ENCODE measurements at regions not wholly inside any gene's neighbourhood (a gene's known extent, or its start where the extent isn't known, plus 50 kb on each side); places are given as distances from the start of the nearest gene placed in this dataset.
"Not testable (repeated sequence)": the region's sequence is repeated elsewhere in the genome, so short reads cannot be mapped to it uniquely, and the experiment has no call there.

DNA sequence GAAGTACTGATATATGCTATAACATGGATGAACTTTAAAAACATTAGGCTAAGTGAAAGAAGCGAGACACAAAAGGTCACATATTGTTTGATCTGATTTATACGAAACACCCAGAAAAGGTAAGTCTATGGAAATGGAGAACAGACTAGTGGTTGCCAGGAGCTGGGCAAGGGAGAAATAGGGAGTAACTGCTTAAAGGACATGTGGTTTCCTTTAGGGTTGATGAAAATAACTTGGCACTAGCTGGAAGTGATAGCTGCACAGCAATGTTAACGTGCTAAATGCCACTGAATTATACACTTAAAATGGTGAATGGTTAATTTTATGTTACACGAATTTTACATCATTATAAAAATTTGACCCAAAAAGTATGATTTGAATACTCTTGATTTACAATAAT lies 147.7 kb downstream of the SPATA31A1 start:
- WGBS, 2 experiments (ENCODE audit: low coverage in 1 of 2, low lambda C conversion rate in 2 of 2, missing lambda C conversion rate in 2 of 2): no CpG with 5 or more reads among the region's 4 CpGs
- H3K4me3 ChIP-seq: not testable (repeated sequence)

DNA sequence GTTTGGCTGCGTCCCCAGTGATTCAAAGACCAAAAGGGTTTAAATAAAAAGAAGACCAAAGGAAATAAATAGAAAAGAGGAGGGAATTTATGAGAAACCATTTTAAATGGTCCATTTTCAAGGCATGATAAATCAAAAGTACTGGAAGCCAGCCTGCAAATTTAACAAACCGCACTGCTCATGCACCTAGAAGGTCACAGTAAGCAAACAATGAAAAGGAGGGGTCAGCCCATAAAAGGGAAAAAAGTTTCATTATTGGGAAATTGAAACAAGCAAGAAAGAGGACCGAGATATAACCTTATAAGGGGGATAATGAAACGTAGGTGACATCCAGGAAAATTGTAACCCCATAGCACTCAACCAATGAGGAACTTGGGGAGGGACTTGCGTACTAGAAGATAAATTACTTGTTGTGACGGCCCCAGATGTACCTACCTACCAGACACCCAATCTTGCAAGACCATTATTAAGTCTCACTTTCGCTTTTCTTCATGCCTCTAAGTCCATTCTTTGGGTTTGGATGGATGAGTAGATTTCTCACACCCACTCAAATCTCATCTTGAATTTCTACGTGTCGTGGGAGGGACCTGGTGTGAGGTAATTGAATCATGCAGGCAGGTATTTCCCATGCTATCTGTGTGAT lies 172.0 kb downstream of the SPATA31A1 start:
- H3K27me3 ChIP-seq (replicated peaks; ENCODE audit: insufficient read depth); H3K9me3 ChIP-seq (ENCODE audit: low read depth); H3K4me3 ChIP-seq; H3F3A ChIP-seq (ENCODE audit: insufficient read depth); in situ Hi-C loops (cut with MboI); H3K9me2 ChIP-seq (ENCODE audit: insufficient read depth); H3K4me1 ChIP-seq (ENCODE audit: insufficient read depth); DNase-seq; H4K20me1 ChIP-seq (ENCODE audit: insufficient read depth); H3K4me2 ChIP-seq (ENCODE audit: unreplicated experiment); H3K79me2 ChIP-seq (ENCODE audit: insufficient read depth); H3K9ac ChIP-seq; H3K36me3 ChIP-seq (ENCODE audit: low read depth); H3K27ac ChIP-seq; H2AFZ ChIP-seq: not testable (repeated sequence)
- WGBS, 2 experiments (ENCODE audit: low coverage in 1 of 2, low lambda C conversion rate in 2 of 2, missing lambda C conversion rate in 2 of 2): 21 to 22% methylated on average over 3 of the region's 9 CpGs

More for the DNA sequence above, 147.7 kb downstream of the SPATA31A1 start:
- H3K79me2 ChIP-seq (ENCODE audit: insufficient read depth); in situ Hi-C loops (cut with MboI); H3K36me3 ChIP-seq (ENCODE audit: low read depth); H3K4me1 ChIP-seq (ENCODE audit: insufficient read depth); H4K20me1 ChIP-seq (ENCODE audit: insufficient read depth); H3F3A ChIP-seq (ENCODE audit: insufficient read depth); H3K9me3 ChIP-seq (ENCODE audit: low read depth); H3K27ac ChIP-seq; H3K9me2 ChIP-seq (ENCODE audit: insufficient read depth); H2AFZ ChIP-seq; H3K9ac ChIP-seq; H3K4me2 ChIP-seq (ENCODE audit: unreplicated experiment); H3K27me3 ChIP-seq (replicated peaks; ENCODE audit: insufficient read depth); DNase-seq: not testable (repeated sequence)

DNA sequence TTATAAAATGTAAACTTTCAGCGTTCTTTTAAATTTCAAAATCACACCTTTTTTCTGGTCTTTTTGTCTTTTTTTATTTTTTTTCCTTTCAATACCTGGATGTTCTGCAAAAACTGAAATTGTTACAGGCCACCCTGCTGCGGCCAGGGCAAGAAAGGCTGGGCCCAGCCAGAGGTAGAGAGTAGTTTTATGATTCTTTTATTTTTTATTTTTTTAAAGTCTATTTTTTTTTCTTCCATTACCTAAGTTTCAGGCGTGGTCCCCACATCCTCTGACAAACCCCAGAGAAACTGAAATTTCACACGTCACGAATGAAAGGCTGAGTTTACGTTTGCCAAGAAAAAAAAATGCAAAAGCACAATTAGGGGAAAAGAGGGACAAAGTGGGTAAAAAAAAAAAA lies 177.1 kb downstream of the SPATA31A1 start:
- in situ Hi-C loops (cut with MboI); H3K4me2 ChIP-seq (ENCODE audit: unreplicated experiment); H3K27ac ChIP-seq; H3K9ac ChIP-seq; H3K4me3 ChIP-seq; H3K36me3 ChIP-seq (ENCODE audit: low read depth); H3K79me2 ChIP-seq (ENCODE audit: insufficient read depth); H3K9me3 ChIP-seq (ENCODE audit: low read depth); H3F3A ChIP-seq (ENCODE audit: insufficient read depth); H4K20me1 ChIP-seq (ENCODE audit: insufficient read depth); H3K9me2 ChIP-seq (ENCODE audit: insufficient read depth); DNase-seq; H2AFZ ChIP-seq; H3K27me3 ChIP-seq (replicated peaks; ENCODE audit: insufficient read depth); H3K4me1 ChIP-seq (ENCODE audit: insufficient read depth): not testable (repeated sequence)
- WGBS, 2 experiments (ENCODE audit: low coverage in 1 of 2, low lambda C conversion rate in 2 of 2, missing lambda C conversion rate in 2 of 2): 27 to 29% methylated on average over 4 to 6 of the region's 6 CpGs

DNA sequence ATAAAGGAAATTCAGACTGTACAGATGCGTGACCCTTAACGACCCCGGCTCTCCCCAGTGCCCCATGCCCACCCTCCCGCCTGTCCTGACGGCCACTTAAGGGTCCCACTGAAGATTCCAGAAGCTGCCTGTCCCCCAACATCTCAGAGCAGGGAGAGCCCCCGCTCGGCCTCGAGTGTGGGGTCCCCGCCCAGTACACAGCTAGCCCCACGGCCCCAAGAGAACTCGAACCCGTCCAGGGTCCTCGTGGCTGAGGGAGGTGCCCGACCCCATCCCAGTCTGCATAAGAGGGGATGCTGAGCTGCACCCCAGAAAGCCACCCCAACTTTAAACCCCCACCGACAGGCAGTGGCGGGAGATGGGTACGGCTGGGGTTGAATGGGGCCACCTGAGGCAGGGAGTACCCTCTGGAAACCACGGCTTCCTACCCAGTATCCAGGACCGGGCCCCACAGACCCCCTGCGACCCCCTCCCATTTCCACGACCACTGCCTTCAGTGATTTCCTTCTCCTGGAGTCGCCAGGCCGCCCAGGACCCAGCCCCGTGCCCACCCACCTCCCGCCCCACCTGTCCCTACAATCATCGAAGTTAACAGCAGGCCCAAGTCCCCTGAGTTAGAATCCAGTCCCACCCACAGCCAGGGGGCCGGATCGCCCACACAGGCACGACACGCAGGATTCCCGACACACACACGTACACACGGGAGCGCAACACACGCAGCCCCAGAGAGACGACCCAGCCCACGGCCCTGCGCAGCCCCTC lies 177.7 kb downstream of the SPATA31A1 start:
- H3K9me2 ChIP-seq (ENCODE audit: insufficient read depth); H3K9me3 ChIP-seq (ENCODE audit: low read depth); H3K79me2 ChIP-seq (ENCODE audit: insufficient read depth); H3F3A ChIP-seq (ENCODE audit: insufficient read depth); H4K20me1 ChIP-seq (ENCODE audit: insufficient read depth); H2AFZ ChIP-seq; H3K4me1 ChIP-seq (ENCODE audit: insufficient read depth); H3K4me3 ChIP-seq; H3K36me3 ChIP-seq (ENCODE audit: low read depth); H3K27me3 ChIP-seq (replicated peaks; ENCODE audit: insufficient read depth); H3K4me2 ChIP-seq (ENCODE audit: unreplicated experiment); DNase-seq; H3K9ac ChIP-seq; H3K27ac ChIP-seq; in situ Hi-C loops (cut with MboI): not testable (repeated sequence)
- 41 to 57% methylated on average over 9 to 22 of the region's 38 CpGs for WGBS, 2 experiments (ENCODE audit: low coverage in 1 of 2, low lambda C conversion rate in 2 of 2, missing lambda C conversion rate in 2 of 2)

DNA sequence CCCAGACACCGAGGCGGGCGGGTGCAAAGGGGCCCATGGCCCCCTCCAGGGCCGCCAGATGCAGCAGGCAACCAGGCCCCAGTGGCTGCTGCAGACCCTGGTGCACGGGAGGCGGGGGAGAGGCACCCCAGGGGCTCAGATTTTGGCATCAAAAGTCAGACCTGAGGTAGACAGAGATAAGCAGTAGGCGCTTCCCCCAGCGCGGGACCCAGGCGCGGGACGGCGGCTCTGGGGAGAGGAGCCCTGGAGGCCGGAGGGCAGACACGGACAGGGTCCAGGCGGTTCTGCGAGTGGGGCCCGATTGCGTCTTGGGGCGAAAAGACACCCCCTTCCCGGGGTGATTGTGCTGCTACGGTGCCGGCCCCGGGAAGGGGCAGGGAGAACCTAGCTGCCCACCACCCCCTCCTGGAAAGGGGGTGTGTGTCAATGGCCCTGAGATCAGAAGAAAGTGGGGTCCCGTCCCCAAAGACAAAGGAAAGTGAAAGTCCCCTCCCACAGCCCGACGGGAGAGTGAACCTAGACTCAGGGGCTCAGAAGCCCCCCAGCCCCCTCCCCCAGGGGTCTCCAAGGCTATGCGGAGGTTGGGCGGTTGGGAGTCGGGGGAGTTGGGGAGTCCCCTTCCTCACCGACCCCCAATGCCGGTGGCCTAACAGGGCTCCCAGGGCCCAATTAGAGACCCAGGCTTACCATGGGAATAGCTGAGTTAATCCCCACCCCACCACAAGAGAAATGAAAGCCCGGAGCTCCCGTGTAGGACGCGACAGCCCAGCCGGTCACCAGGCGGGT lies 178.5 kb downstream of the SPATA31A1 start:
- H3K9ac ChIP-seq; H3K79me2 ChIP-seq (ENCODE audit: insufficient read depth); H4K20me1 ChIP-seq (ENCODE audit: insufficient read depth); H3F3A ChIP-seq (ENCODE audit: insufficient read depth); H3K9me3 ChIP-seq (ENCODE audit: low read depth); H3K27ac ChIP-seq; H3K27me3 ChIP-seq (replicated peaks; ENCODE audit: insufficient read depth); H3K4me3 ChIP-seq; in situ Hi-C loops (cut with MboI); H3K4me2 ChIP-seq (ENCODE audit: unreplicated experiment); DNase-seq; H3K4me1 ChIP-seq (ENCODE audit: insufficient read depth); H3K36me3 ChIP-seq (ENCODE audit: low read depth); H3K9me2 ChIP-seq (ENCODE audit: insufficient read depth); H2AFZ ChIP-seq: not testable (repeated sequence)
- WGBS, 2 experiments (ENCODE audit: low coverage in 1 of 2, low lambda C conversion rate in 2 of 2, missing lambda C conversion rate in 2 of 2): 55 to 88% methylated on average over 6 to 22 of the region's 38 CpGs

DNA sequence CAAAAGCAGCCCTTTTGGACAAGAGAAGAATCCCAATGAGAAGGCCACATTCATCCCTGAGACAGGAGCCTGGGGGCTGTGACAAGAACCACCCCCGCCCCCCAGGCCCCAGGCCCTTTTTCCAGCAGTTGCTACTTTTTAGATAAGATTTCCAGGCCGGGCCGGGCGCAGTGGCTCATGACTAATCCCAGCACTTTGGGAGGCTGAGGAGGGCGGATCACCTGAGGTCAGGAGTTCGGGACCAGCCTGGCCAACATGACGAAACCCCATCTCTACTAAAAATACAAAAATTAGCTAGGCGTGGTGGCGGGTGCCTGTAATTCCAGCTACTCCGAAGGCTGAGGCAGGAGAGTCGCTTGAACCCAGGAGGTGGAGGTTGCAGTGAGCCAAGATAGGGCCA lies 179.4 kb downstream of the SPATA31A1 start:
- H3K4me1 ChIP-seq (ENCODE audit: insufficient read depth); DNase-seq; H3K36me3 ChIP-seq (ENCODE audit: low read depth); H3K79me2 ChIP-seq (ENCODE audit: insufficient read depth); H3K9me3 ChIP-seq (ENCODE audit: low read depth); H3F3A ChIP-seq (ENCODE audit: insufficient read depth); H3K9me2 ChIP-seq (ENCODE audit: insufficient read depth); H4K20me1 ChIP-seq (ENCODE audit: insufficient read depth); H3K27ac ChIP-seq; in situ Hi-C loops (cut with MboI); H2AFZ ChIP-seq; H3K27me3 ChIP-seq (replicated peaks; ENCODE audit: insufficient read depth); H3K4me2 ChIP-seq (ENCODE audit: unreplicated experiment); H3K4me3 ChIP-seq; H3K9ac ChIP-seq: not testable (repeated sequence)
- WGBS, 2 experiments (ENCODE audit: low coverage in 1 of 2, low lambda C conversion rate in 2 of 2, missing lambda C conversion rate in 2 of 2): 62 to 72% methylated on average over 8 to 11 of the region's 11 CpGs

DNA sequence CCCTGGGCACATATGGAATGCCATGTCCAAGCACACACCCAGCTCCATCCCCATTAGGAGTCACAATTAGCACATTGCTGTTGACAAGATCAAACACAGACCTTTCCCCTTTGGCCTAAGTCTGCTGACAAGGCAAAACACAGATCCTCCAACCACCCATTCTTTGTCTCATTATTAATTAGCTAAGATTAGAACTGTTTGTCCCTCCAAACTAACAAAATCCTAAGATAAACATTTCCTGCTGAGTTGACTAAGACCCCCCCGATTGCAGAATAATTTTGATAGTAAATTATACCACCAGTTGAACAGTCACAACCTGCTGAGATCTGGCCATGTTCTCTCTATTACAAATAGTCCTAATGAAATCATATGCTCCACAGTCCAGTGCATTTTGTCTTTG lies 186.7 kb downstream of the SPATA31A1 start:
- H3K36me3 ChIP-seq (ENCODE audit: low read depth); H3K4me1 ChIP-seq (ENCODE audit: insufficient read depth); H3K9me2 ChIP-seq (ENCODE audit: insufficient read depth); DNase-seq; H3K4me3 ChIP-seq; H3K9ac ChIP-seq; H3K27ac ChIP-seq; in situ Hi-C loops (cut with MboI); H4K20me1 ChIP-seq (ENCODE audit: insufficient read depth); H3K27me3 ChIP-seq (replicated peaks; ENCODE audit: insufficient read depth); H2AFZ ChIP-seq; H3F3A ChIP-seq (ENCODE audit: insufficient read depth); H3K4me2 ChIP-seq (ENCODE audit: unreplicated experiment); H3K79me2 ChIP-seq (ENCODE audit: insufficient read depth); H3K9me3 ChIP-seq (ENCODE audit: low read depth): not testable (repeated sequence)
- WGBS, 2 experiments (ENCODE audit: low coverage in 1 of 2, low lambda C conversion rate in 2 of 2, missing lambda C conversion rate in 2 of 2): 4 to 8% methylated on average over 1 of the region's 1 CpG
